HCT116 (cell line): ENCODE measurements at regions not wholly inside any gene's neighbourhood (a gene's known extent, or its start where the extent isn't known, plus 50 kb on each side); places are given as distances from the start of the nearest gene placed in this dataset.

Experiments
- ATAC-seq: fragments of 200-7000 bp; cut with Tn5 transposase; 2 replicates; pipeline ENCODE4 v1.9.1; 2020; ENCODE audit warnings: mild to moderate bottlenecking, moderate library complexity
- BruUV-seq: library from RNA; stranded (reverse); fragments of 400-500 nt; replicated peaks from 2 replicates; lab custom pipeline; 2021; lab: Mats Ljungman, UMichigan
- CTCF ChIA-PET: fragments of 300-600 bp; sonication (Branson Sonifier 250); formaldehyde crosslinking; loops from one replicate; lab custom pipeline; 2021; ENCODE audit warnings: antibody characterized with exemption; lab: Charles Lee
- POLR2A ChIA-PET: fragments of 300-600, 350-600 bp; sonication (Branson Sonifier 250); formaldehyde crosslinking; loops from one replicate; lab custom pipeline; 2021; ENCODE audit warnings: antibody characterized with exemption; lab: Charles Lee
- RAD21 ChIA-PET, 2 experiments: fragments of 300-600 bp; sonication (Branson Sonifier 250); formaldehyde crosslinking; loops; one replicate each; lab custom pipeline; 2023; ENCODE audit warnings: low total read pairs in 2 of 2; ENCODE audit not compliant: uncharacterized antibody in 2 of 2, unreplicated experiment in 2 of 2, low non-redundant PET in 1 of 2; lab: Charles Lee
- DNase-seq: peaks from one replicate; pipeline ENCODE4 v3.0.0-alpha.2; 2010; ENCODE audit warnings: low read depth, low spot score
- H2AFZ ChIP-seq: fragments of 200-600 bp; shearing (Covaris generic), sonication (generic); 2 replicates; pipeline ENCODE4 v1.6.1; 2017; ENCODE audit warnings: low read depth, mixed run types, mixed read lengths, antibody characterized with exemption, low read length; ENCODE audit not compliant: poor library complexity, severe bottlenecking
- H3K27ac ChIP-seq: 2 replicates; pipeline ENCODE4 v1.5.1; 2012; ENCODE audit warnings: low read depth, low read length
- H3K27me3 ChIP-seq: fragments of 200-600 bp; sonication (generic); 2 replicates; pipeline ENCODE4 v1.6.1; 2016; ENCODE audit warnings: mixed run types, low read length, mixed read lengths; ENCODE audit not compliant: insufficient read depth
- H3K36me3 ChIP-seq, 2 experiments: fragments of 200-500 bp in 1 of 2; fragments of 200-600 bp in 1 of 2; sonication (Bioruptor generic) in 1 of 2; sonication (generic) in 1 of 2; 2 replicates each; pipeline versions ENCODE4 v1.5.1 to v1.6.1; 2014 to 2016; ENCODE audit warnings: low read length in 2 of 2, inconsistent platforms in 1 of 2, mixed read lengths in 1 of 2, mixed run types in 1 of 2; ENCODE audit not compliant: insufficient read depth in 2 of 2, control insufficient read depth in 1 of 2
- H3K4me1 ChIP-seq, 2 experiments: fragments of 200-600 bp in 1 of 2; sonication (generic) in 1 of 2; 2 replicates each; pipeline versions ENCODE4 v1.5.1 to v1.6.1; 2012 to 2017; ENCODE audit warnings: low read length in 2 of 2, inconsistent platforms in 1 of 2, mild to moderate bottlenecking in 1 of 2, mixed read lengths in 1 of 2, mixed run types in 1 of 2, moderate library complexity in 1 of 2; ENCODE audit not compliant: insufficient read depth in 2 of 2, control insufficient read depth in 1 of 2
- H3K4me2 ChIP-seq: fragments of 200-600 bp; sonication (generic); 2 replicates; pipeline ENCODE4 v1.6.1; 2017; ENCODE audit warnings: mixed run types, low read length, mixed read lengths
- H3K4me3 ChIP-seq, 2 experiments: fragments of 200-600 bp in 1 of 2; sonication (generic) in 1 of 2; replicated peaks in 1 of 2; 2 replicates each; pipeline ENCODE4 v1.5.1; 2011 to 2016; ENCODE audit warnings: low read length in 2 of 2, control low read depth in 1 of 2, low read depth in 1 of 2, mild to moderate bottlenecking in 1 of 2, mixed read lengths in 1 of 2, mixed run types in 1 of 2
- H3K79me2 ChIP-seq: fragments of 200-600 bp; sonication (generic); 2 replicates; pipeline ENCODE4 v1.6.1; 2017; ENCODE audit warnings: mild to moderate bottlenecking, mixed run types, low read length, moderate library complexity, mixed read lengths; ENCODE audit not compliant: insufficient read depth
- H3K9ac ChIP-seq: fragments of 200-600 bp; sonication (generic); 2 replicates; pipeline ENCODE4 v1.6.1; 2016; ENCODE audit warnings: low read length, mixed read lengths
- H3K9me2 ChIP-seq: fragments of 200-600 bp; sonication (generic), shearing (Covaris generic); 2 replicates; pipeline ENCODE4 v1.6.1; 2017; ENCODE audit warnings: mixed run types, mild to moderate bottlenecking, moderate library complexity; ENCODE audit not compliant: insufficient read depth
- H3K9me3 ChIP-seq, 2 experiments: fragments of 200-500 bp in 1 of 2; fragments of 200-600 bp in 1 of 2; sonication (Bioruptor generic) in 1 of 2; sonication (generic) in 1 of 2; 2 replicates each; pipeline ENCODE4 v1.6.1; 2014 to 2017; ENCODE audit warnings: low read length in 2 of 2, mixed read lengths in 2 of 2, inconsistent platforms in 1 of 2, low read depth in 1 of 2, mild to moderate bottlenecking in 1 of 2, mixed run types in 1 of 2, moderate library complexity in 1 of 2; ENCODE audit not compliant: control insufficient read depth in 1 of 2, insufficient read depth in 1 of 2
- H4K20me1 ChIP-seq: fragments of 200-600 bp; sonication (generic), shearing (Covaris generic); 2 replicates; pipeline ENCODE4 v1.6.1; 2017; ENCODE audit warnings: mixed run types, mild to moderate bottlenecking, moderate library complexity; ENCODE audit not compliant: insufficient read depth
- CEBPB ChIP-seq: IDR thresholded peaks from 2 replicates; pipeline ENCODE4 v1.6.1; 2012; ENCODE audit warnings: low read depth
- EGR1 ChIP-seq: IDR thresholded peaks from 2 replicates; pipeline ENCODE4 v1.6.1; 2012; ENCODE audit warnings: low read depth
- ELF1 ChIP-seq: IDR thresholded peaks from 2 replicates; pipeline ENCODE4 v1.6.1; 2012; ENCODE audit warnings: low read depth, borderline replicate concordance
- EZH2 ChIP-seq: fragments of 200-600 bp; sonication (generic); IDR thresholded peaks from 2 replicates; pipeline ENCODE4 v1.6.1; 2017; ENCODE audit warnings: antibody characterized with exemption, mixed run types
- MAX ChIP-seq: IDR thresholded peaks from 2 replicates; pipeline ENCODE4 v1.6.1; 2012
- POLR2A ChIP-seq: IDR thresholded peaks from 2 replicates; pipeline ENCODE4 v1.7.0; 2011; ENCODE audit warnings: borderline replicate concordance; ENCODE audit not compliant: insufficient read depth, insufficient read length; ENCODE audit errors: extremely low read depth
- POLR2AphosphoS5 ChIP-seq: IDR thresholded peaks from 2 replicates; pipeline ENCODE4 v1.6.1; 2011; ENCODE audit warnings: mild to moderate bottlenecking, low read depth, low read length, moderate library complexity
- REST ChIP-seq: IDR thresholded peaks from 2 replicates; pipeline ENCODE4 v1.6.1; 2012; ENCODE audit warnings: low read depth
- SRF ChIP-seq: IDR thresholded peaks from 2 replicates; pipeline ENCODE4 v1.6.1; 2012; ENCODE audit warnings: low read depth
- YY1 ChIP-seq: IDR thresholded peaks from 2 replicates; pipeline ENCODE4 v1.6.1; 2011; ENCODE audit warnings: low read length, low read depth, moderate library complexity, mild to moderate bottlenecking; ENCODE audit not compliant: insufficient replicate concordance; ENCODE audit errors: extremely low read depth
- ZNF274 ChIP-seq: fragments of 200-500 bp; sonication (Bioruptor generic); IDR thresholded peaks from 2 replicates; pipeline ENCODE4 v1.6.1; 2014; ENCODE audit warnings: mild to moderate bottlenecking, low read depth, low read length, inconsistent platforms
- intact Hi-C: fragments of 100-400 bp; cut with micrococcal nuclease; formaldehyde crosslinking; loops from 2 replicates; pipeline ENCODE4 v1.10.0; 2022

GRCh38 chr4:111070390-111070789 is 447.5 kb upstream of the PITX2 start:
- H3K27ac ChIP-seq, result no peak overlapping the region
- TF ChIP-seq SRF (no peak), MAX (no peak), CEBPB (peak; percentile 40; the same call in 1 of the 2 replicates), REST (no peak)
- TF ChIP-seq, all 23 proteins: peak for 1
- peaks cover 3 to 16% of the 10 kb centered on the region in 2 experiments for H3K4me1 ChIP-seq
- intact Hi-C loops, result no loop called here
- CTCF ChIA-PET, result no interaction called here
- ATAC-seq (no peak), DNase-seq (no peak)
- BruUV-seq, result no TSS peak
- POLR2A ChIA-PET, result no interaction called here
- no peak overlapping the region for H3K4me3 ChIP-seq
- no peaks in the 10 kb centered on the region for H4K20me1 ChIP-seq
- no peaks in the 10 kb centered on the region for H3K9me3 ChIP-seq
- H3K9me2 ChIP-seq, result no peaks in the 10 kb centered on the region
- no peak overlapping the region for H3K9ac ChIP-seq
- no peaks in the 10 kb centered on the region for H3K27me3 ChIP-seq
- no peak overlapping the region for H3K4me2 ChIP-seq
- no peaks in the 10 kb centered on the region for H3K79me2 ChIP-seq
- H3K36me3 ChIP-seq, result no peaks in the 10 kb centered on the region
- RAD21 ChIA-PET, result no interaction called here
- H2AFZ ChIP-seq, result no peak overlapping the region

- Histone ChIP-seq H3K4me2 (no peak overlapping the region), H3K27me3 (no peaks in the 10 kb centered on the region), H3K4me1 (no peaks in the 10 kb centered on the region), H3K9me3 (no peaks in the 10 kb centered on the region), H3K9ac (no peak overlapping the region), H3K36me3 (no peaks in the 10 kb centered on the region), H2AFZ (no peak overlapping the region), H4K20me1 (no peaks in the 10 kb centered on the region), H3K9me2 (no peaks in the 10 kb centered on the region), H3K27ac (no peak overlapping the region), H3K79me2 (no peaks in the 10 kb centered on the region), H3K4me3 (no peak overlapping the region)
- DNase-seq (no peak), ATAC-seq (no peak)
- intact Hi-C loops, result no loop called here
- POLR2A ChIA-PET, result no interaction called here
- RAD21 ChIA-PET, result no interaction called here
- CTCF ChIA-PET, result no interaction called here
- no TSS peak for BruUV-seq
- TF ChIP-seq MAX (no peak), POLR2A (no peak), ZNF274 (no peak), EGR1 (no peak), POLR2AphosphoS5 (no peak), ELF1 (no peak), CEBPB (no peak), EZH2 (no peak), REST (no peak), YY1 (no peak)
Measured at GRCh38 chr4:111074523-111075114, 451.7 kb upstream of the PITX2 start.
